ENCODE measurements at regions not wholly inside any gene's neighbourhood (a gene's known extent, or its start where the extent isn't known, plus 50 kb on each side); places are given as distances from the start of the nearest gene placed in this dataset.

GRCh38 chr22:46084376-46084775 is 66.0 kb upstream of the PPARA start:
- WGBS = 91% methylated on average over 14 of the region's 14 CpGs
- Histone ChIP-seq H3K27ac (ENCODE audit: low read depth, low read length) (no peak overlapping the region), H3K4me1 (ENCODE audit: insufficient read depth, low read length) (no peaks in the 10 kb centered on the region), H3K9ac (ENCODE audit: low read depth, low read length) (no peak overlapping the region), H3K4me3 (ENCODE audit: low read length) (no peak overlapping the region), H3K27me3 (ENCODE audit: insufficient read depth, low read length) (no peaks in the 10 kb centered on the region), H3K9me3 (ENCODE audit: insufficient read depth, low read depth, low read length) (no peaks in the 10 kb centered on the region), H3K36me3 (ENCODE audit: insufficient read depth, low read length) (no peaks in the 10 kb centered on the region)

GRCh38 chr22:46084943-46085827 is 65.1 kb upstream of the PPARA start:
- Histone ChIP-seq H3K36me3 (ENCODE audit: insufficient read depth, low read length) (no peaks in the 10 kb centered on the region), H3K4me3 (ENCODE audit: low read length) (no peak overlapping the region), H3K27ac (ENCODE audit: low read depth, low read length) (no peak overlapping the region), H3K9ac (ENCODE audit: low read depth, low read length) (no peak overlapping the region; the same call in 1 of the 2 replicates), H3K9me3 (ENCODE audit: insufficient read depth, low read depth, low read length) (no peaks in the 10 kb centered on the region), H3K4me1 (ENCODE audit: insufficient read depth, low read length) (no peaks in the 10 kb centered on the region), H3K27me3 (ENCODE audit: insufficient read depth, low read length) (no peaks in the 10 kb centered on the region)
- WGBS = 95% methylated on average over 35 of the region's 35 CpGs

GRCh38 chr22:46085828-46086576 is 64.3 kb upstream of the PPARA start:
- Histone ChIP-seq H3K4me3 (ENCODE audit: low read length) (no peak overlapping the region), H3K27me3 (ENCODE audit: insufficient read depth, low read length) (no peaks in the 10 kb centered on the region), H3K27ac (ENCODE audit: low read depth, low read length) (no peak overlapping the region), H3K4me1 (ENCODE audit: insufficient read depth, low read length) (no peaks in the 10 kb centered on the region), H3K9me3 (ENCODE audit: insufficient read depth, low read depth, low read length) (no peaks in the 10 kb centered on the region), H3K9ac (ENCODE audit: low read depth, low read length) (no peak overlapping the region), H3K36me3 (ENCODE audit: insufficient read depth, low read length) (no peaks in the 10 kb centered on the region)
- WGBS = 94% methylated on average over 37 of the region's 37 CpGs

- Histone ChIP-seq H3K36me3 (ENCODE audit: insufficient read depth, low read length) (no peaks in the 10 kb centered on the region), H3K4me3 (ENCODE audit: low read length) (no peak overlapping the region), H3K9ac (ENCODE audit: low read depth, low read length) (no peak overlapping the region), H3K9me3 (ENCODE audit: insufficient read depth, low read depth, low read length) (no peaks in the 10 kb centered on the region), H3K27ac (ENCODE audit: low read depth, low read length) (no peak overlapping the region), H3K4me1 (ENCODE audit: insufficient read depth, low read length) (no peaks in the 10 kb centered on the region), H3K27me3 (ENCODE audit: insufficient read depth, low read length) (no peaks in the 10 kb centered on the region)
- 94% methylated on average over 18 of the region's 18 CpGs for WGBS
These were observed 63.6 kb upstream of the PPARA start for GRCh38 chr22:46086577-46087335.

GRCh38 chr22:46087336-46087690 is 63.0 kb upstream of the PPARA start:
- Histone ChIP-seq H3K27me3 (ENCODE audit: insufficient read depth, low read length) (no peaks in the 10 kb centered on the region), H3K4me1 (ENCODE audit: insufficient read depth, low read length) (no peaks in the 10 kb centered on the region), H3K9ac (ENCODE audit: low read depth, low read length) (no peak overlapping the region), H3K36me3 (ENCODE audit: insufficient read depth, low read length) (no peaks in the 10 kb centered on the region), H3K27ac (ENCODE audit: low read depth, low read length) (no peak overlapping the region), H3K4me3 (ENCODE audit: low read length) (no peak overlapping the region), H3K9me3 (ENCODE audit: insufficient read depth, low read depth, low read length) (no peaks in the 10 kb centered on the region)
- WGBS = 94% methylated on average over 14 of the region's 14 CpGs

GRCh38 chr22:46087816-46088277 is 62.5 kb upstream of the PPARA start:
- no peaks in the 10 kb centered on the region for H3K27me3 ChIP-seq (ENCODE audit: insufficient read depth, low read length)
- H3K4me3 ChIP-seq (ENCODE audit: low read length) = no peak overlapping the region
- no peak overlapping the region for H3K9ac ChIP-seq (ENCODE audit: low read depth, low read length)
- WGBS = 77% methylated on average over 22 of the region's 22 CpGs
- H3K4me1 ChIP-seq (ENCODE audit: insufficient read depth, low read length) = no peaks in the 10 kb centered on the region
- H3K27ac ChIP-seq (ENCODE audit: low read depth, low read length) = no peak overlapping the region
- H3K36me3 ChIP-seq (ENCODE audit: insufficient read depth, low read length) = no peaks in the 10 kb centered on the region
- no peaks in the 10 kb centered on the region for H3K9me3 ChIP-seq (ENCODE audit: insufficient read depth, low read depth, low read length)

- no peak overlapping the region for H3K4me3 ChIP-seq (ENCODE audit: low read length)
- WGBS = 93% methylated on average over 25 of the region's 25 CpGs
- no peaks in the 10 kb centered on the region for H3K4me1 ChIP-seq (ENCODE audit: insufficient read depth, low read length)
- H3K9ac ChIP-seq (ENCODE audit: low read depth, low read length) = no peak overlapping the region
- no peak overlapping the region for H3K27ac ChIP-seq (ENCODE audit: low read depth, low read length)
- no peaks in the 10 kb centered on the region for H3K27me3 ChIP-seq (ENCODE audit: insufficient read depth, low read length)
- no peaks in the 10 kb centered on the region for H3K36me3 ChIP-seq (ENCODE audit: insufficient read depth, low read length)
- H3K9me3 ChIP-seq (ENCODE audit: insufficient read depth, low read depth, low read length) = no peaks in the 10 kb centered on the region
These were observed 61.6 kb upstream of the PPARA start for GRCh38 chr22:46088541-46089311.

- no peak overlapping the region for H3K4me3 ChIP-seq (ENCODE audit: low read length)
- no peaks in the 10 kb centered on the region for H3K4me1 ChIP-seq (ENCODE audit: insufficient read depth, low read length)
- H3K9ac ChIP-seq (ENCODE audit: low read depth, low read length) = no peak overlapping the region
- H3K36me3 ChIP-seq (ENCODE audit: insufficient read depth, low read length) = no peaks in the 10 kb centered on the region
- H3K9me3 ChIP-seq (ENCODE audit: insufficient read depth, low read depth, low read length) = no peaks in the 10 kb centered on the region
- WGBS = 95% methylated on average over 24 of the region's 24 CpGs
- no peak overlapping the region for H3K27ac ChIP-seq (ENCODE audit: low read depth, low read length)
- no peaks in the 10 kb centered on the region for H3K27me3 ChIP-seq (ENCODE audit: insufficient read depth, low read length)
These were observed 60.8 kb upstream of the PPARA start for GRCh38 chr22:46089426-46090035.

- Histone ChIP-seq H3K4me1 (ENCODE audit: insufficient read depth, low read length) (no peaks in the 10 kb centered on the region), H3K9me3 (ENCODE audit: insufficient read depth, low read depth, low read length) (no peaks in the 10 kb centered on the region), H3K27ac (ENCODE audit: low read depth, low read length) (no peak overlapping the region), H3K36me3 (ENCODE audit: insufficient read depth, low read length) (no peaks in the 10 kb centered on the region), H3K4me3 (ENCODE audit: low read length) (no peak overlapping the region), H3K27me3 (ENCODE audit: insufficient read depth, low read length) (no peaks in the 10 kb centered on the region), H3K9ac (ENCODE audit: low read depth, low read length) (no peak overlapping the region)
- 95% methylated on average over 22 of the region's 22 CpGs for WGBS
These were observed 60.2 kb upstream of the PPARA start for GRCh38 chr22:46090036-46090591.

GRCh38 chr22:46090631-46091201 is 59.6 kb upstream of the PPARA start:
- H3K4me1 ChIP-seq (ENCODE audit: insufficient read depth, low read length) = no peaks in the 10 kb centered on the region
- H3K9me3 ChIP-seq (ENCODE audit: insufficient read depth, low read depth, low read length) = no peaks in the 10 kb centered on the region
- H3K27ac ChIP-seq (ENCODE audit: low read depth, low read length) = no peak overlapping the region
- H3K27me3 ChIP-seq (ENCODE audit: insufficient read depth, low read length) = no peaks in the 10 kb centered on the region
- no peaks in the 10 kb centered on the region for H3K36me3 ChIP-seq (ENCODE audit: insufficient read depth, low read length)
- no peak overlapping the region for H3K4me3 ChIP-seq (ENCODE audit: low read length)
- WGBS = 95% methylated on average over 10 of the region's 10 CpGs
- no peak overlapping the region for H3K9ac ChIP-seq (ENCODE audit: low read depth, low read length)

Data from HUES64 (cell line).